Activated naive CD4-positive, alpha-beta T cell treated with anti-CD3 and anti-CD28 coated beads for 36 hours (primary cell): ENCODE measurements at regions not wholly inside any gene's neighbourhood (a gene's known extent, or its start where the extent isn't known, plus 50 kb on each side); places are given as distances from the start of the nearest gene placed in this dataset.

Source experiments
- CTCF ChIA-PET: fragments of 350-600 bp; sonication (Branson Sonifier 250); formaldehyde crosslinking; loops from one replicate; lab custom pipeline; 2021; ENCODE audit warnings: antibody characterized with exemption; lab: Charles Lee
- DNase-seq: peaks from one replicate; pipeline ENCODE4 v3.0.0-alpha.2; 2020
- H3K27ac Mint-ChIP-seq: one replicate; pipeline ENCODE4 v1.8.0; 2021; ENCODE audit warnings: mild to moderate bottlenecking, mixed read lengths
- H3K27me3 Mint-ChIP-seq: one replicate; pipeline ENCODE4 v1.8.0; 2021; ENCODE audit warnings: low read depth, mixed read lengths
- H3K36me3 Mint-ChIP-seq: one replicate; pipeline ENCODE4 v1.8.0; 2021; ENCODE audit warnings: low read depth, mixed read lengths
- H3K4me1 Mint-ChIP-seq: one replicate; pipeline ENCODE4 v1.8.0; 2021; ENCODE audit warnings: low read depth, mixed read lengths
- H3K4me3 Mint-ChIP-seq: one replicate; pipeline ENCODE4 v1.8.0; 2021; ENCODE audit warnings: mild to moderate bottlenecking, moderate library complexity, mixed read lengths
- H3K9me3 Mint-ChIP-seq: one replicate; pipeline ENCODE4 v1.8.0; 2021; ENCODE audit warnings: mixed read lengths
- intact Hi-C: fragments of 100-400 bp; cut with micrococcal nuclease; formaldehyde crosslinking; loops from one replicate; pipeline ENCODE4 v1.15.1; 2023

DNA sequence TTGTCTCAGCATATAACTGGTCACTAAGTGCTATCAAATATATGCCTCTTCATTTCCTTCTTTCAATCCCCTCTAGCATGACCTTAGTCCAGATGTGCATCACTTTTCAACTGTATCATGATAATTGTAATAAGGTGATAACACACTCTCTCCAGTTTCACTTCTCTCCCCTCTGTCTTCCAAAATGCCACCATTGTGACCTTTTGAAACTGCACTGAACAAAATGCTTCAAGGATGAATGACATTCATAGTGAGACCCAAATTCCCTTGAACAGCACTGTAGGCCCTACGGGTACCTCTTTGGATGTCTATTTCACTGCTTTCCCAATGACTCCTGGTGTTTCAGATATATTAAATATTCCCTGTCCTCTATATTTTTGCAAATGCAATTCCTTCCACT lies 224.8 kb downstream of the DNAJB9 start:
- H3K4me3 Mint-ChIP-seq = no peak overlapping the region
- intact Hi-C loops = no loop called here
- DNase-seq = no peak
- no peaks in the 10 kb centered on the region for H3K36me3 Mint-ChIP-seq
- no peaks in the 10 kb centered on the region for H3K4me1 Mint-ChIP-seq
- CTCF ChIA-PET = no interaction called here
- peaks cover 6% of the 10 kb centered on the region for H3K9me3 Mint-ChIP-seq
- no peak overlapping the region for H3K27ac Mint-ChIP-seq
- H3K27me3 Mint-ChIP-seq = no peaks in the 10 kb centered on the region

DNA sequence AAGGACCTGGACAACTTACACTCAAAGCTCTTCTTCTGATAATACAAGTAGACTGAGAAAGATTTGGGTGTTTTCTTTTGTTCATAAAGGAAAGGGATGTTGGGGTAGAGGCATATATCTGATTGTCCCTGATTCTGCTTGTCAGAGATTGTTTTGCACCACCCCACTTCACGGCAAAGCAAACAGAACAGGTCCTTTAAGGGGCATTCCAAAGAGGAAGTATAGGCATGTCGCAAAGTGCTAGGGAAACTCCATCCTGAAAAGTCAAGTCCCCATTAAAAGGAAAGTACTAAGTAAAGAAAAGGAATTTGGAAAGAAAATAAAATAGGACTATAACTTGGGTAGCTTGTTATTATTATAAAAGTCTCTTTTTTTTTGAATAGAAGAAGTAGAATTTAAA lies 233.0 kb downstream of the DNAJB9 start:
- H3K27ac Mint-ChIP-seq = no peak overlapping the region
- no peak for DNase-seq
- no peaks in the 10 kb centered on the region for H3K9me3 Mint-ChIP-seq
- no peaks in the 10 kb centered on the region for H3K27me3 Mint-ChIP-seq
- no peaks in the 10 kb centered on the region for H3K36me3 Mint-ChIP-seq
- CTCF ChIA-PET = interaction anchor here (0.6 kb wide), 1 partner anchor 696 kb away, joined by 3 read pairs; no protein-coding TSS in a partner anchor
- no peak overlapping the region for H3K4me3 Mint-ChIP-seq
- intact Hi-C loops = no loop called here
- no peaks in the 10 kb centered on the region for H3K4me1 Mint-ChIP-seq

DNA sequence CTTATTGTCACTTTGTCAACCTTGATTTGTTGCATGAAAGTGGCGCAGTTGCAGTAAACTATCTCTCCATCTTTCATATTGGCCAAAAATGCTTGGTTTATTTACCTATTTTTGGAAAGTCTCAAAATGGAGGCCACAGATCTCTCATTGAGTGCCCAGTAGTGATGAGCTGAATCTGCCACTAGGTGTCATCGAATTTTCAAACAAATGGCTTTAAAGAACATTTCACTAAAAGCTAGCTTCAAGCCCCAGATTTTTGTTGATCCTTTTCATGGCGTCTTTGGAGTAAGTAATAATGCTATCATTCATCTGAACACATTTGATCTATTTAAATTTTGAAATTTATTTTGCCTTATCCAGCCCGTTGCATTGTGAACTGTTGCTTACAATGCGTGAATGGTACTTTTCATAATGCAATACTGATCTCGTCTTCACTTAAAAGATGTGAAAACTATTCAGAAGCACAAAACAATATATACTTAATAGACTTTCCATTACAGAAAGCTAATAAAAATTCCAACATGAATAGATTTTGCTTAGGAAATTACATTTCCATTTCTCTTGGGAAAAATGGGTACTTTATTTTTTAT lies 236.2 kb downstream of the DNAJB9 start:
- H3K4me1 Mint-ChIP-seq = no peaks in the 10 kb centered on the region
- H3K9me3 Mint-ChIP-seq = no peaks in the 10 kb centered on the region
- H3K27me3 Mint-ChIP-seq = no peaks in the 10 kb centered on the region
- intact Hi-C loops = no loop called here
- no peak for DNase-seq
- CTCF ChIA-PET = interaction anchor here (1.2 to 1.5 kb wide), 2 partner anchors 10 to 93 kb away, joined by 3 read pairs; no protein-coding TSS in a partner anchor
- H3K4me3 Mint-ChIP-seq = no peak overlapping the region
- H3K27ac Mint-ChIP-seq = no peak overlapping the region
- no peaks in the 10 kb centered on the region for H3K36me3 Mint-ChIP-seq

DNA sequence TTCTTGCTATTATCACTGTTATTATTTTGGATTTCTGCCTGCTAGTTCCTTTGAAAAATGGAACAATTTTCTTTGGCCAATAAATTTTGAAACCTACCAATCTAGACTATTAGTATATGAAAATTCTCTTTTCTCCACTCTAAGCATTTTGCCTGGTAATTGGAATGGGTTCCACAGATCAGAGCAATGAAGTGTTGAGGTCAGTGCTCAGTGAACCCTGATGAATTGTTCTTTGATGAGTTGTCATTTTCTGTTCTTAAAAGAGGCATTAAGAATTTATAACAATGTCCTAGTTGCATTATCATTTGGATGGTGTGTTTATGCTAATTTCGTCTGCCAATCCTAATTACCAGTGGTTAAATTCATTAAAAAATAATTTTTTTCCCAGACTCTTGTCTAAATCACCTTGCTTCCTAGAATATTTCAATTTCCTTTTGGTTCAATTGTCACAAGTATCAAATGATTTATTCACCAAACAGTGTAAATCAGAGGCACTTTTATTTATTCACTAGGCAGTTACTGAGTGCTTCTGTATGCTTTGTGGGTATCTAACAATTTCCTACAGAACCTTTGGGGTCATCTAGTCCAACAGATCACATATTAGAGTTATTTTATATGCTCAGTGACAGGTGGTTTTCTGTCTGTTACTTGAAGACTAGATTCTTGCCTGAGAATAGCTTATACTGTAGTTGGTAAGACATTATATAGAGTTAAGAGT lies 239.0 kb downstream of the DNAJB9 start:
- Mint-ChIP-seq H3K36me3 (no peaks in the 10 kb centered on the region), H3K27ac (no peak overlapping the region), H3K4me3 (no peak overlapping the region), H3K27me3 (no peaks in the 10 kb centered on the region), H3K4me1 (no peaks in the 10 kb centered on the region), H3K9me3 (no peaks in the 10 kb centered on the region)
- DNase-seq = no peak
- CTCF ChIA-PET = no interaction called here
- intact Hi-C loops = no loop called here

GRCh38 chr7:108809356-108809755 lies 239.7 kb downstream of the DNAJB9 start:
- H3K4me1 Mint-ChIP-seq = no peaks in the 10 kb centered on the region
- H3K27me3 Mint-ChIP-seq = no peaks in the 10 kb centered on the region
- H3K4me3 Mint-ChIP-seq = no peak overlapping the region
- no peaks in the 10 kb centered on the region for H3K36me3 Mint-ChIP-seq
- no peaks in the 10 kb centered on the region for H3K9me3 Mint-ChIP-seq
- intact Hi-C loops = no loop called here
- H3K27ac Mint-ChIP-seq = no peak overlapping the region
- DNase-seq = no peak
- CTCF ChIA-PET = no interaction called here

- Mint-ChIP-seq H3K36me3 (no peaks in the 10 kb centered on the region), H3K4me1 (no peaks in the 10 kb centered on the region), H3K9me3 (no peaks in the 10 kb centered on the region), H3K27me3 (no peaks in the 10 kb centered on the region), H3K4me3 (no peak overlapping the region), H3K27ac (no peak overlapping the region)
- intact Hi-C loops = no loop called here
- CTCF ChIA-PET = no interaction called here
- no peak for DNase-seq
Measured at GRCh38 chr7:108810756-108811385, 241.2 kb downstream of the DNAJB9 start.

- H3K9me3 Mint-ChIP-seq = no peaks in the 10 kb centered on the region
- H3K27ac Mint-ChIP-seq = no peak overlapping the region
- H3K4me3 Mint-ChIP-seq = no peak overlapping the region
- intact Hi-C loops = no loop called here
- CTCF ChIA-PET = no interaction called here
- H3K36me3 Mint-ChIP-seq = no peaks in the 10 kb centered on the region
- no peaks in the 10 kb centered on the region for H3K4me1 Mint-ChIP-seq
- no peaks in the 10 kb centered on the region for H3K27me3 Mint-ChIP-seq
- no peak for DNase-seq
Measured at GRCh38 chr7:108813251-108814014, 243.8 kb downstream of the DNAJB9 start.

- Mint-ChIP-seq H3K27me3 (no peaks in the 10 kb centered on the region), H3K4me3 (no peak overlapping the region), H3K36me3 (no peaks in the 10 kb centered on the region), H3K27ac (no peak overlapping the region), H3K9me3 (no peaks in the 10 kb centered on the region), H3K4me1 (no peaks in the 10 kb centered on the region)
- intact Hi-C loops = no loop called here
- DNase-seq = no peak
- CTCF ChIA-PET = interaction anchor here (1.1 kb wide), 1 partner anchor 10 kb away, joined by 3 read pairs; no protein-coding TSS in a partner anchor
Measured at GRCh38 chr7:108815815-108816214, 246.1 kb downstream of the DNAJB9 start.

DNA sequence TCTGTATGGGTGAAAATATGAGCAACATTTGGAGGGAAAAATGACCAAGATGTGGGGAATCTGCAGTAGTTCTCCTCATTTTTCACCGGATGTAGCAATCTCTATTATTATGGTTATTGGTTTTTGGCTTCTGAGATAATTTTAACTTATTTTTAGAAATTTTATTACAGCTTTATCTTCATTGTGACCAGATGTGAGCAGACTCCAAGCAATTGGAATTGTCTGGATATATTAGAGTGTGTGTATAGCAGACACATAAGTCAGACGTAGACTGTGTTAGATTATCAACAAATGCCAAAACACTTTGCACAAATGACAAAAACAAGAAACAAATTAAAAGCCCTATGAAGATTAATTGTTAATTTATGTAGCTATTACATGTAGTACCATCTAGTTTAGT lies 249.1 kb downstream of the DNAJB9 start:
- intact Hi-C loops = no loop called here
- Mint-ChIP-seq H3K9me3 (no peaks in the 10 kb centered on the region), H3K27ac (no peak overlapping the region), H3K27me3 (no peaks in the 10 kb centered on the region), H3K4me1 (no peaks in the 10 kb centered on the region), H3K4me3 (no peak overlapping the region), H3K36me3 (no peaks in the 10 kb centered on the region)
- DNase-seq = no peak
- CTCF ChIA-PET = no interaction called here

DNA sequence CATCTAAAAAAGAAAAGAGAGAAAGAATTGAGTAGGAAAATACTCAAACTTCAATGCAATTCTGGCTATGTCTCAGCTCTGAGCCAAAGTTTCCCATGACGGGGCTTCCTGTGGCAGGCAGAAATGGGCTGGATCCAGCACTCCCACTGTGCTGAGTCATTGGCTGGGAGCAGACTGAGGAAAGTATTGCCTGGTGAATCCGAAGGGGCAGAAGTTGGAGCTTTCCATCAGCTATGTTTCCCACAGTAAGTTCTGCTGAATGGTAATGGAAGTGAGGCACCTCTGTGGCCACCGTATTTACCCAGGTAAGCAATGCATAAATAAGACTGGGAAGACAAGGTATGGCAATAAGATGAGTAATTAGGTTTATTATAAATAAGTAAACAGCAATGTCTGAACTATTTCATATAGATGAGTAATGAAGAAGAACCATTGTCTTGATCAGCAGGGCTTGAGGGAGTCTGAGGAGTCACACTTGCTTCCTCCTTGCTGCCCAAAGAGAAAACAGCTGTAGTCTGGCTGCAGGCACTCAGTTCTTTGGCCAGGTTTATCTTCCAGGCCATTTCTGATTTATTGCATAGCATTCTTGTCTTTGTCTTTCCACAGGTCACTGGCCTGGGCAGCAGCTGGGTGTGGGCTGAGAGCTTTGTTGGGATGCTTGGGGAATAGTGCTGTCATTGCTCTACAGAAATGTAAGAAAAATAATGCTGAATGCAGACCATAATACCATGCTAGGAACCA lies 255.3 kb downstream of the DNAJB9 start:
- H3K9me3 Mint-ChIP-seq = no peaks in the 10 kb centered on the region
- H3K27me3 Mint-ChIP-seq = no peaks in the 10 kb centered on the region
- no peak overlapping the region for H3K27ac Mint-ChIP-seq
- intact Hi-C loops = no loop called here
- no peak overlapping the region for H3K4me3 Mint-ChIP-seq
- DNase-seq = no peak
- H3K36me3 Mint-ChIP-seq = no peaks in the 10 kb centered on the region
- CTCF ChIA-PET = no interaction called here
- H3K4me1 Mint-ChIP-seq = no peaks in the 10 kb centered on the region

GRCh38 chr7:108825581-108825909 lies 255.9 kb downstream of the DNAJB9 start:
- no peaks in the 10 kb centered on the region for H3K9me3 Mint-ChIP-seq
- DNase-seq = no peak
- CTCF ChIA-PET = no interaction called here
- no peaks in the 10 kb centered on the region for H3K36me3 Mint-ChIP-seq
- no peaks in the 10 kb centered on the region for H3K27me3 Mint-ChIP-seq
- no peaks in the 10 kb centered on the region for H3K4me1 Mint-ChIP-seq
- H3K27ac Mint-ChIP-seq = no peak overlapping the region
- intact Hi-C loops = no loop called here
- no peak overlapping the region for H3K4me3 Mint-ChIP-seq

- intact Hi-C loops = no loop called here
- CTCF ChIA-PET = no interaction called here
Measured at GRCh38 chr7:108836256-108836655, 266.6 kb downstream of the DNAJB9 start.

More at GRCh38 chr7:108836256-108836655, 266.6 kb downstream of the DNAJB9 start:
- Mint-ChIP-seq H3K27me3 (no peaks in the 10 kb centered on the region), H3K4me1 (no peaks in the 10 kb centered on the region), H3K27ac (no peak overlapping the region), H3K4me3 (no peak overlapping the region), H3K9me3 (peaks cover 6% of the 10 kb centered on the region), H3K36me3 (no peaks in the 10 kb centered on the region)
- no peak for DNase-seq
